Mammary epithelial cell (primary cell): ENCODE measurements at regions not wholly inside any gene's neighbourhood (a gene's known extent, or its start where the extent isn't known, plus 50 kb on each side); places are given as distances from the start of the nearest gene placed in this dataset.

Experiments used
- CTCF ChIP-seq, 2 donors: IDR thresholded peaks in 1 of 2; conservative IDR thresholded peaks in 1 of 2; 2 replicates each; pipeline ENCODE4 v1.5.1; 2011 to 2012; ENCODE audit warnings: inconsistent platforms in 2 of 2, low read length in 2 of 2, mild to moderate bottlenecking in 2 of 2, control low read depth in 1 of 2, low read depth in 1 of 2; ENCODE audit not compliant: insufficient read depth in 1 of 2; ENCODE audit errors: extremely low read depth in 1 of 2
- EZH2 ChIP-seq: IDR thresholded peaks from 2 replicates; pipeline ENCODE4 v1.6.1; 2012; ENCODE audit warnings: low read length, inconsistent platforms, borderline replicate concordance

- no peak for TF ChIP-seq CTCF (conservative IDR thresholded peaks at IDR 0.05 in 1 of 2, IDR thresholded peaks at IDR 0.05 in 1 of 2; ENCODE audit: extremely low read depth in 1 of 2, insufficient read depth in 1 of 2, low read depth in 1 of 2, low read length in 2 of 2)
- TF ChIP-seq EZH2: no peak
Observed at GRCh38 chr6:144401736-144402733, 116.9 kb downstream of the UTRN start.
